ENCODE measurements at regions not wholly inside any gene's neighbourhood (a gene's known extent, or its start where the extent isn't known, plus 50 kb on each side); places are given as distances from the start of the nearest gene placed in this dataset.

GRCh38 chr10:26355241-26355640 lies 82.9 kb upstream of the APBB1IP start:
- no peak for DNase-seq (ENCODE audit: low spot score)
- in situ Hi-C loops (cut with MboI; ENCODE audit: low pct_unique_long_range_greater_than_20kb, low sequenced_read_pairs, unreplicated experiment): loop anchor here (25.0 kb wide), 1 partner anchor 507 kb away; the partner anchor contains the start of gene ABI1
- TF ChIP-seq CTCF (IDR thresholded peaks at IDR 0.05; ENCODE audit: extremely low read depth, insufficient read depth, missing control alignments): no peak

GRCh38 chr10:26357203-26357602 lies 80.9 kb upstream of the APBB1IP start:
- no peak for TF ChIP-seq CTCF (IDR thresholded peaks at IDR 0.05; ENCODE audit: extremely low read depth, insufficient read depth, missing control alignments)
- in situ Hi-C loops (cut with MboI; ENCODE audit: low pct_unique_long_range_greater_than_20kb, low sequenced_read_pairs, unreplicated experiment): loop anchor here (25.0 kb wide), 1 partner anchor 505 kb away; the partner anchor contains the start of gene ABI1
- peak; percentile 12 for DNase-seq (ENCODE audit: low spot score)

- DNase-seq (ENCODE audit: low spot score): no peak
- in situ Hi-C loops (cut with MboI; ENCODE audit: low pct_unique_long_range_greater_than_20kb, low sequenced_read_pairs, unreplicated experiment): loop anchor here (25.0 kb wide), 1 partner anchor 504 kb away; the partner anchor contains the start of gene ABI1
- no peak for TF ChIP-seq CTCF (IDR thresholded peaks at IDR 0.05; ENCODE audit: extremely low read depth, insufficient read depth, missing control alignments)
Observed at GRCh38 chr10:26358071-26358470, 80.1 kb upstream of the APBB1IP start.

DNA sequence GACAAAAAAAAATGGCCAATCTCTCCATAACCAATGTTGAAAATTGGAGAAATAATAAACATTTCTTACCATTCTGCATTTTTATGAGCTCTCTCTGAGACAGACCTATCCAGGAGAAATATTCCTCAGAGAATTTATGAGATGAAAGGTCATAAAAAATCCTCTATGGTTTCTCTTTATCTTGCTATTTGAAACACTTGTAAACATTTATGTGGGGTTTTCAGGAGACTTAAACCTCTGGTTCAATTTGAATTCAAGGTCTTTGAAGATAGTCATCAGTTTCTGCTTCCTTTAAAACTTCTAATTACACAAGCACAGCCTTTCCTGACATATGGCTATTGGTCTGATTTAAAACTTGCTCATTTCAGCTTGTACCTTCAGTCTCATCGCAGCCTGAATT lies 78.5 kb upstream of the APBB1IP start:
- no peak for TF ChIP-seq CTCF (IDR thresholded peaks at IDR 0.05; ENCODE audit: extremely low read depth, insufficient read depth, missing control alignments)
- no peak for DNase-seq (ENCODE audit: low spot score)
- in situ Hi-C loops (cut with MboI; ENCODE audit: low pct_unique_long_range_greater_than_20kb, low sequenced_read_pairs, unreplicated experiment): loop anchor here (25.0 kb wide), 1 partner anchor 503 kb away; the partner anchor contains the start of gene ABI1

DNA sequence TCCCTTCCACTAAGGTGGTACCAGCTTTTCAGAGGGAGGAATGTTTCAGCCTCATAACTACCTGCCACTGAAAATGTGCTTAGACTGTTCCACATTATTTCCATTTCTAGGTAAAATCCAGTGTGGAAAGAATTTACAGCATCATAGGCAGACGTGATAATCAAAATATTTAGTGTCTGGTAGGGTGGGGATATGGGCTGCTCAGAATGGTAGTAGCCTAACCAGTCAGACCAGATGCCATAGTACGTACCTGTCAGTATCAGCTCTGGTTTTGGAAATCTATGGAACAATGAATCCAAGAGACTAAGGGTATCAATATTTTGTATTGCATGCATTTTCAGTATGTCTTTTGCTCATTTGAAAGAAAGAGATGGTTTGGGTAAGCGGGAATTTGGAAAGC lies 76.8 kb upstream of the APBB1IP start:
- in situ Hi-C loops (cut with MboI; ENCODE audit: low pct_unique_long_range_greater_than_20kb, low sequenced_read_pairs, unreplicated experiment): loop anchor here (25.0 kb wide), 1 partner anchor 501 kb away; the partner anchor contains the start of gene ABI1
- DNase-seq (ENCODE audit: low spot score): no peak
- no peak for TF ChIP-seq CTCF (IDR thresholded peaks at IDR 0.05; ENCODE audit: extremely low read depth, insufficient read depth, missing control alignments)

- TF ChIP-seq CTCF (IDR thresholded peaks at IDR 0.05; ENCODE audit: extremely low read depth, insufficient read depth, missing control alignments): no peak
- in situ Hi-C loops (cut with MboI; ENCODE audit: low pct_unique_long_range_greater_than_20kb, low sequenced_read_pairs, unreplicated experiment): loop anchor here (25.0 kb wide), 1 partner anchor 500 kb away; the partner anchor contains the start of gene ABI1
- no peak for DNase-seq (ENCODE audit: low spot score)
Observed at GRCh38 chr10:26361971-26362370, 76.2 kb upstream of the APBB1IP start.

Measured in GM13977 (cell line).